ENCODE measurements at regions not wholly inside any gene's neighbourhood (a gene's known extent, or its start where the extent isn't known, plus 50 kb on each side); places are given as distances from the start of the nearest gene placed in this dataset.

- DNase-seq: no peak
- no peaks in the 10 kb centered on the region for H3K27me3 ChIP-seq (ENCODE audit: control insufficient read depth, insufficient read depth, low read length)
Observed at GRCh38 chr14:85325134-85326017, 204.6 kb upstream of the FLRT2 start.

DNA sequence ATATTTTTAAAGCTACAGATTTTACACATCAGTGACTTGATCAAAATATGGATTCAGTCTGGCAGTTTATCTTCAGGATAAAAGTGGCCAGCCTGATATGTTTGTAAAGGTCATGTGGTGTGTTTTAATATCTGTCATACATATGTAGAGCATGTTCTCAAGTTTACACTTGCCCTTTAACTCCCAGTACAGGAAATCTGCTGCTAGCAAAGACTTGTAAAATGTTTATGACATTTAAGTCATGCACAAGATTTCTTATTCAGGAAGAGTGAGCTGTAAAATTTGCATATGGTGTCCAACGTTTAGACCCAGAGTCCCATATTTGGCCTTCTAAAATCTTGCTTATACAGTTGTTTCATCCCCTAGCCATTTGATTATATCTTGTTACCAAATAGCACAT, 197.5 kb upstream of the FLRT2 start:
- Mint-ChIP-seq H3K4me3 (no peak overlapping the region), H3K27me3 (ENCODE audit: low read depth in 2 of 2) (no peaks in the 10 kb centered on the region), H3K36me3 (no peaks in the 10 kb centered on the region), H3K4me1 (no peaks in the 10 kb centered on the region), H3K27ac (no peak overlapping the region), H3K9me3 (peaks cover 0 to 2% of the 10 kb centered on the region in 2 donors)
- TF ChIP-seq CTCF (IDR thresholded peaks at IDR 0.05): no peak
- no peak for ATAC-seq
- no peaks in the 10 kb centered on the region for H3K4me1 ChIP-seq (ENCODE audit: control insufficient read depth, insufficient read depth, low read length)
- no peak for DNase-seq
- no peaks in the 10 kb centered on the region for H3K27me3 ChIP-seq (ENCODE audit: control insufficient read depth, insufficient read depth, low read length)
- no peaks in the 10 kb centered on the region for H3K36me3 ChIP-seq (ENCODE audit: control insufficient read depth, insufficient read depth, low read length)
- no peak overlapping the region for H3K27ac ChIP-seq (ENCODE audit: low read length)
- WGBS (ENCODE audit: insufficient coverage): 40% methylated on average over 1 of the region's 1 CpG
- H3K4me3 ChIP-seq (ENCODE audit: low read length): no peak overlapping the region
- intact Hi-C loops (cut with micrococcal nuclease): no loop called here
- no peaks in the 10 kb centered on the region for H3K9me3 ChIP-seq (ENCODE audit: control insufficient read depth, insufficient read depth, low read length)

More at GRCh38 chr14:85325134-85326017, 204.6 kb upstream of the FLRT2 start:
- peaks cover under 1% of the 10 kb centered on the region in 2 donors for H3K4me1 Mint-ChIP-seq
- peaks cover 0 to 5% of the 10 kb centered on the region in 2 donors for H3K27me3 Mint-ChIP-seq (ENCODE audit: low read depth in 2 of 2)
- H3K36me3 Mint-ChIP-seq: no peaks in the 10 kb centered on the region
- H3K36me3 ChIP-seq (ENCODE audit: control insufficient read depth, insufficient read depth, low read length): no peaks in the 10 kb centered on the region
- no peak for ATAC-seq
- H3K27ac ChIP-seq (ENCODE audit: low read length): no peak overlapping the region
- H3K4me3 Mint-ChIP-seq: no peak overlapping the region
- H3K4me3 ChIP-seq (ENCODE audit: low read length): no peak overlapping the region
- no peaks in the 10 kb centered on the region for H3K4me1 ChIP-seq (ENCODE audit: control insufficient read depth, insufficient read depth, low read length)
- TF ChIP-seq CTCF (IDR thresholded peaks at IDR 0.05): no peak
- H3K27ac Mint-ChIP-seq: no peak overlapping the region
- H3K9me3 ChIP-seq (ENCODE audit: control insufficient read depth, insufficient read depth, low read length): no peaks in the 10 kb centered on the region
- intact Hi-C loops (cut with micrococcal nuclease): no loop called here
- peaks cover 0 to 3% of the 10 kb centered on the region in 2 donors for H3K9me3 Mint-ChIP-seq
- 97% methylated on average over 3 of the region's 3 CpGs for WGBS (ENCODE audit: insufficient coverage)

GRCh38 chr14:85333313-85333712, 196.6 kb upstream of the FLRT2 start:
- peaks cover 0 to 2% of the 10 kb centered on the region in 2 donors for H3K9me3 Mint-ChIP-seq
- H3K27ac ChIP-seq (ENCODE audit: low read length): no peak overlapping the region
- H3K4me1 ChIP-seq (ENCODE audit: control insufficient read depth, insufficient read depth, low read length): no peaks in the 10 kb centered on the region
- H3K36me3 ChIP-seq (ENCODE audit: control insufficient read depth, insufficient read depth, low read length): no peaks in the 10 kb centered on the region
- no peak overlapping the region for H3K4me3 ChIP-seq (ENCODE audit: low read length)
- DNase-seq (no peak), ATAC-seq (no peak)
- intact Hi-C loops (cut with micrococcal nuclease): no loop called here
- no peaks in the 10 kb centered on the region for H3K27me3 Mint-ChIP-seq (ENCODE audit: low read depth in 2 of 2)
- no peaks in the 10 kb centered on the region for H3K36me3 Mint-ChIP-seq
- no peaks in the 10 kb centered on the region for H3K9me3 ChIP-seq (ENCODE audit: control insufficient read depth, insufficient read depth, low read length)
- 86% methylated on average over 2 of the region's 3 CpGs for WGBS (ENCODE audit: insufficient coverage)
- no peaks in the 10 kb centered on the region for H3K4me1 Mint-ChIP-seq
- no peak overlapping the region for H3K4me3 Mint-ChIP-seq
- H3K27me3 ChIP-seq (ENCODE audit: control insufficient read depth, insufficient read depth, low read length): no peaks in the 10 kb centered on the region
- H3K27ac Mint-ChIP-seq: no peak overlapping the region
- no peak for TF ChIP-seq CTCF (IDR thresholded peaks at IDR 0.05)

Measured in natural killer cell (primary cell).